ENCODE measurements at regions not wholly inside any gene's neighbourhood (a gene's known extent, or its start where the extent isn't known, plus 50 kb on each side); places are given as distances from the start of the nearest gene placed in this dataset.

GRCh38 chr21:35633501-35633900 is 426.8 kb downstream of the SETD4 start:
- Histone ChIP-seq H3K36me3 (ENCODE audit: control insufficient read depth, insufficient read depth, low read length, severe bottlenecking) (no peaks in the 10 kb centered on the region), H3K4me3 (ENCODE audit: low read length) (no peak overlapping the region), H3K9ac (ENCODE audit: low read length) (no peak overlapping the region), H3K4me1 (ENCODE audit: control insufficient read depth, insufficient read depth, low read length) (peaks cover 30% of the 10 kb centered on the region), H3K27me3 (replicated peaks; ENCODE audit: control insufficient read depth, insufficient read depth, low read length) (no peaks in the 10 kb centered on the region), H3K9me3 (ENCODE audit: control insufficient read depth, low read length) (no peaks in the 10 kb centered on the region)
- DNase-seq (ENCODE audit: low read depth) = no peak

- Histone ChIP-seq H3K27me3 (replicated peaks; ENCODE audit: control insufficient read depth, insufficient read depth, low read length) (no peaks in the 10 kb centered on the region), H3K36me3 (ENCODE audit: control insufficient read depth, insufficient read depth, low read length, severe bottlenecking) (no peaks in the 10 kb centered on the region), H3K4me1 (ENCODE audit: control insufficient read depth, insufficient read depth, low read length) (peaks cover 26% of the 10 kb centered on the region), H3K9ac (ENCODE audit: low read length) (no peak overlapping the region), H3K9me3 (ENCODE audit: control insufficient read depth, low read length) (no peaks in the 10 kb centered on the region), H3K4me3 (ENCODE audit: low read length) (no peak overlapping the region)
- no peak for DNase-seq (ENCODE audit: low read depth)
These were observed 427.6 kb downstream of the SETD4 start for GRCh38 chr21:35632711-35633110.

- Histone ChIP-seq H3K4me1 (ENCODE audit: control insufficient read depth, insufficient read depth, low read length) (no peaks in the 10 kb centered on the region), H3K9me3 (ENCODE audit: control insufficient read depth, low read length) (no peaks in the 10 kb centered on the region), H3K27me3 (replicated peaks; ENCODE audit: control insufficient read depth, insufficient read depth, low read length) (no peaks in the 10 kb centered on the region), H3K36me3 (ENCODE audit: control insufficient read depth, insufficient read depth, low read length, severe bottlenecking) (no peaks in the 10 kb centered on the region), H3K4me3 (ENCODE audit: low read length) (no peak overlapping the region), H3K9ac (ENCODE audit: low read length) (no peak overlapping the region)
- DNase-seq (ENCODE audit: low read depth) = peak; percentile 36
These were observed 432.0 kb downstream of the SETD4 start for GRCh38 chr21:35628316-35628715.

- no peak overlapping the region for H3K9ac ChIP-seq (ENCODE audit: low read length)
- H3K9me3 ChIP-seq (ENCODE audit: control insufficient read depth, low read length) = no peaks in the 10 kb centered on the region
- H3K27me3 ChIP-seq (replicated peaks; ENCODE audit: control insufficient read depth, insufficient read depth, low read length) = no peaks in the 10 kb centered on the region
- H3K4me1 ChIP-seq (ENCODE audit: control insufficient read depth, insufficient read depth, low read length) = no peaks in the 10 kb centered on the region
- DNase-seq (ENCODE audit: low read depth) = no peak
- no peak overlapping the region for H3K4me3 ChIP-seq (ENCODE audit: low read length)
- no peaks in the 10 kb centered on the region for H3K36me3 ChIP-seq (ENCODE audit: control insufficient read depth, insufficient read depth, low read length, severe bottlenecking)
These were observed 432.9 kb downstream of the SETD4 start for GRCh38 chr21:35627462-35627861.

GRCh38 chr21:35625576-35625975 is 434.8 kb downstream of the SETD4 start:
- Histone ChIP-seq H3K4me3 (ENCODE audit: low read length) (no peak overlapping the region), H3K9me3 (ENCODE audit: control insufficient read depth, low read length) (peaks cover 6% of the 10 kb centered on the region), H3K36me3 (ENCODE audit: control insufficient read depth, insufficient read depth, low read length, severe bottlenecking) (no peaks in the 10 kb centered on the region), H3K9ac (ENCODE audit: low read length) (no peak overlapping the region), H3K27me3 (replicated peaks; ENCODE audit: control insufficient read depth, insufficient read depth, low read length) (no peaks in the 10 kb centered on the region), H3K4me1 (ENCODE audit: control insufficient read depth, insufficient read depth, low read length) (no peaks in the 10 kb centered on the region)
- no peak for DNase-seq (ENCODE audit: low read depth)

- Histone ChIP-seq H3K4me1 (ENCODE audit: control insufficient read depth, insufficient read depth, low read length) (no peaks in the 10 kb centered on the region), H3K36me3 (ENCODE audit: control insufficient read depth, insufficient read depth, low read length, severe bottlenecking) (no peaks in the 10 kb centered on the region), H3K9ac (ENCODE audit: low read length) (no peak overlapping the region), H3K27me3 (replicated peaks; ENCODE audit: control insufficient read depth, insufficient read depth, low read length) (no peaks in the 10 kb centered on the region), H3K4me3 (ENCODE audit: low read length) (no peak overlapping the region), H3K9me3 (ENCODE audit: control insufficient read depth, low read length) (peaks cover 6% of the 10 kb centered on the region)
- no peak for DNase-seq (ENCODE audit: low read depth)
These were observed 435.4 kb downstream of the SETD4 start for GRCh38 chr21:35624901-35625300.

- H3K4me3 ChIP-seq (ENCODE audit: low read length) = no peak overlapping the region
- peaks cover 9% of the 10 kb centered on the region for H3K4me1 ChIP-seq (ENCODE audit: control insufficient read depth, insufficient read depth, low read length)
- no peaks in the 10 kb centered on the region for H3K36me3 ChIP-seq (ENCODE audit: control insufficient read depth, insufficient read depth, low read length, severe bottlenecking)
- H3K9ac ChIP-seq (ENCODE audit: low read length) = no peak overlapping the region
- H3K9me3 ChIP-seq (ENCODE audit: control insufficient read depth, low read length) = peaks cover 6% of the 10 kb centered on the region
- no peaks in the 10 kb centered on the region for H3K27me3 ChIP-seq (replicated peaks; ENCODE audit: control insufficient read depth, insufficient read depth, low read length)
- DNase-seq (ENCODE audit: low read depth) = no peak
These were observed 437.7 kb downstream of the SETD4 start for GRCh38 chr21:35622612-35623011.

GRCh38 chr21:35619184-35619583 is 441.1 kb downstream of the SETD4 start:
- Histone ChIP-seq H3K9me3 (ENCODE audit: control insufficient read depth, low read length) (peaks cover 6% of the 10 kb centered on the region), H3K27me3 (replicated peaks; ENCODE audit: control insufficient read depth, insufficient read depth, low read length) (no peaks in the 10 kb centered on the region), H3K36me3 (ENCODE audit: control insufficient read depth, insufficient read depth, low read length, severe bottlenecking) (no peaks in the 10 kb centered on the region), H3K4me3 (ENCODE audit: low read length) (no peak overlapping the region), H3K9ac (ENCODE audit: low read length) (no peak overlapping the region), H3K4me1 (ENCODE audit: control insufficient read depth, insufficient read depth, low read length) (peaks cover 14% of the 10 kb centered on the region)
- DNase-seq (ENCODE audit: low read depth) = peak; percentile 18

- Histone ChIP-seq H3K27me3 (replicated peaks; ENCODE audit: control insufficient read depth, insufficient read depth, low read length) (no peaks in the 10 kb centered on the region), H3K4me1 (ENCODE audit: control insufficient read depth, insufficient read depth, low read length) (peaks cover 14% of the 10 kb centered on the region), H3K4me3 (ENCODE audit: low read length) (no peak overlapping the region), H3K9ac (ENCODE audit: low read length) (no peak overlapping the region), H3K9me3 (ENCODE audit: control insufficient read depth, low read length) (peaks cover 6% of the 10 kb centered on the region), H3K36me3 (ENCODE audit: control insufficient read depth, insufficient read depth, low read length, severe bottlenecking) (no peaks in the 10 kb centered on the region)
- peak; percentile 57 for DNase-seq (ENCODE audit: low read depth)
These were observed 442.8 kb downstream of the SETD4 start for GRCh38 chr21:35617491-35617890.

GRCh38 chr21:35616090-35616489 is 444.2 kb downstream of the SETD4 start:
- peak; percentile 68 for DNase-seq (ENCODE audit: low read depth)
- Histone ChIP-seq H3K9me3 (ENCODE audit: control insufficient read depth, low read length) (no peaks in the 10 kb centered on the region), H3K4me3 (ENCODE audit: low read length) (peak overlapping the region; percentile 57)

GRCh38 chr21:35615325-35615724 is 445.0 kb downstream of the SETD4 start:
- no peak for DNase-seq (ENCODE audit: low read depth)

More at GRCh38 chr21:35616090-35616489, 444.2 kb downstream of the SETD4 start:
- peak overlapping the region; percentile 55 for H3K9ac ChIP-seq (ENCODE audit: low read length)
- H3K27me3 ChIP-seq (replicated peaks; ENCODE audit: control insufficient read depth, insufficient read depth, low read length) = no peaks in the 10 kb centered on the region
- peaks cover 14% of the 10 kb centered on the region for H3K4me1 ChIP-seq (ENCODE audit: control insufficient read depth, insufficient read depth, low read length)
- no peaks in the 10 kb centered on the region for H3K36me3 ChIP-seq (ENCODE audit: control insufficient read depth, insufficient read depth, low read length, severe bottlenecking)

GRCh38 chr21:35614396-35614921 is 445.9 kb downstream of the SETD4 start:
- DNase-seq (ENCODE audit: low read depth) = peak; percentile 32
- Histone ChIP-seq H3K9ac (ENCODE audit: low read length) (no peak overlapping the region), H3K4me1 (ENCODE audit: control insufficient read depth, insufficient read depth, low read length) (peaks cover 13% of the 10 kb centered on the region), H3K9me3 (ENCODE audit: control insufficient read depth, low read length) (no peaks in the 10 kb centered on the region), H3K4me3 (ENCODE audit: low read length) (no peak overlapping the region), H3K36me3 (ENCODE audit: control insufficient read depth, insufficient read depth, low read length, severe bottlenecking) (no peaks in the 10 kb centered on the region), H3K27me3 (replicated peaks; ENCODE audit: control insufficient read depth, insufficient read depth, low read length) (no peaks in the 10 kb centered on the region)

More at GRCh38 chr21:35615325-35615724, 445.0 kb downstream of the SETD4 start:
- H3K4me1 ChIP-seq (ENCODE audit: control insufficient read depth, insufficient read depth, low read length) = peaks cover 14% of the 10 kb centered on the region
- H3K9me3 ChIP-seq (ENCODE audit: control insufficient read depth, low read length) = no peaks in the 10 kb centered on the region
- H3K9ac ChIP-seq (ENCODE audit: low read length) = peak overlapping the region; percentile 55
- H3K36me3 ChIP-seq (ENCODE audit: control insufficient read depth, insufficient read depth, low read length, severe bottlenecking) = no peaks in the 10 kb centered on the region
- no peaks in the 10 kb centered on the region for H3K27me3 ChIP-seq (replicated peaks; ENCODE audit: control insufficient read depth, insufficient read depth, low read length)
- H3K4me3 ChIP-seq (ENCODE audit: low read length) = no peak overlapping the region
